GM06990 (cell line): ENCODE measurements at regions not wholly inside any gene's neighbourhood (a gene's known extent, or its start where the extent isn't known, plus 50 kb on each side); places are given as distances from the start of the nearest gene placed in this dataset.

Experiments used
- DNase-seq: peaks from one replicate; pipeline ENCODE4 v3.0.0-alpha.2; 2011; ENCODE audit not compliant: insufficient read length; ENCODE audit errors: extremely low read depth
- H3K27me3 ChIP-seq: replicated peaks from 2 replicates; pipeline ENCODE4 v1.6.0; 2011; ENCODE audit warnings: low read length; ENCODE audit not compliant: control insufficient read depth, insufficient read depth
- H3K36me3 ChIP-seq: 2 replicates; pipeline ENCODE4 v1.5.1; 2011; ENCODE audit warnings: low read length; ENCODE audit not compliant: control insufficient read depth, insufficient read depth
- H3K4me3 ChIP-seq: replicated peaks from 2 replicates; pipeline ENCODE4 v1.5.1; 2011; ENCODE audit warnings: low read depth, mild to moderate bottlenecking, control low read depth, low read length
- CTCF ChIP-seq: IDR thresholded peaks from 2 replicates; pipeline ENCODE4 v1.5.1; 2011; ENCODE audit warnings: low read length, control low read depth, mild to moderate bottlenecking, inconsistent platforms; ENCODE audit not compliant: insufficient read depth, poor library complexity, severe bottlenecking

GRCh38 chr4:189365451-189365850 lies 575.2 kb upstream of the FRG1 start:
- DNase-seq, result no peak
- Histone ChIP-seq H3K27me3 (no peaks in the 10 kb centered on the region), H3K4me3 (no peak overlapping the region), H3K36me3 (no peaks in the 10 kb centered on the region)
- no peak for TF ChIP-seq CTCF

- no peaks in the 10 kb centered on the region for H3K27me3 ChIP-seq
- no peak overlapping the region for H3K4me3 ChIP-seq
- DNase-seq, result no peak
- no peaks in the 10 kb centered on the region for H3K36me3 ChIP-seq
- TF ChIP-seq CTCF, result no peak
These were observed 572.8 kb upstream of the FRG1 start for GRCh38 chr4:189367832-189368231.

GRCh38 chr4:189374176-189374575 lies 566.5 kb upstream of the FRG1 start:
- DNase-seq, result no peak
- Histone ChIP-seq H3K4me3 (no peak overlapping the region), H3K27me3 (no peaks in the 10 kb centered on the region), H3K36me3 (no peaks in the 10 kb centered on the region)
- no peak for TF ChIP-seq CTCF

- Histone ChIP-seq H3K27me3 (no peaks in the 10 kb centered on the region), H3K36me3 (no peaks in the 10 kb centered on the region), H3K4me3 (no peak overlapping the region)
- no peak for TF ChIP-seq CTCF
- no peak for DNase-seq
These were observed 563.8 kb upstream of the FRG1 start for GRCh38 chr4:189376901-189377300.

- DNase-seq, result no peak
- H3K36me3 ChIP-seq, result no peaks in the 10 kb centered on the region
- no peaks in the 10 kb centered on the region for H3K27me3 ChIP-seq
- no peak for TF ChIP-seq CTCF
- H3K4me3 ChIP-seq, result no peak overlapping the region
These were observed 563.1 kb upstream of the FRG1 start for GRCh38 chr4:189377569-189377968.

- Histone ChIP-seq H3K27me3 (no peaks in the 10 kb centered on the region), H3K36me3 (no peaks in the 10 kb centered on the region), H3K4me3 (no peak overlapping the region)
- TF ChIP-seq CTCF, result no peak
- DNase-seq, result no peak
These were observed 555.6 kb upstream of the FRG1 start for GRCh38 chr4:189385098-189385497.
